HG03159 (cell line): ENCODE measurements at regions not wholly inside any gene's neighbourhood (a gene's known extent, or its start where the extent isn't known, plus 50 kb on each side); places are given as distances from the start of the nearest gene placed in this dataset.
"Not testable (repeated sequence)": the region's sequence is repeated elsewhere in the genome, so short reads cannot be mapped to it uniquely, and the experiment has no call there.

Source experiments
- ATAC-seq: cut with Tn5 transposase; IDR thresholded peaks from one replicate; pipeline ENCODE4 v1.9.1; 2021; ENCODE audit warnings: mild to moderate bottlenecking, moderate library complexity; ENCODE audit not compliant: unreplicated experiment

DNA sequence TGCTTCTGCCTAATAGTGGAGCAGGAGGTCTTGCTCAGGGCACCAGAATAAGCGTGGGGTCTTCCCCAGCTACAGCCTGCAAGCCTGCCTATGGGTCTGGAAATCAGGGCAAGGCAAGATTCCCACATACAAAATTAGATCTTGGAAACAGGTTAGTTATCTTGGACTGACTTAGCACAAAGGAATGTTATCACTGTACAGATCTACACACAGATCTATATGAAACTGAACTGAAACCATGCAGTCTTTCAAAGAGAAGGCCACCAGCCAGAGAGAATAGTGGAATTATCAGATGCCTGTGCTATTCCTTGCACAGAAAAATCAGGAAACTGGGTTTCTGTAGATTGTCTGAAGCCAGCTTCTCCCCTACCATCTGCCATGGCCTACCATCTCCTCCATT lies 585.7 kb downstream of the ACTL7B start:
- no peak for ATAC-seq

DNA sequence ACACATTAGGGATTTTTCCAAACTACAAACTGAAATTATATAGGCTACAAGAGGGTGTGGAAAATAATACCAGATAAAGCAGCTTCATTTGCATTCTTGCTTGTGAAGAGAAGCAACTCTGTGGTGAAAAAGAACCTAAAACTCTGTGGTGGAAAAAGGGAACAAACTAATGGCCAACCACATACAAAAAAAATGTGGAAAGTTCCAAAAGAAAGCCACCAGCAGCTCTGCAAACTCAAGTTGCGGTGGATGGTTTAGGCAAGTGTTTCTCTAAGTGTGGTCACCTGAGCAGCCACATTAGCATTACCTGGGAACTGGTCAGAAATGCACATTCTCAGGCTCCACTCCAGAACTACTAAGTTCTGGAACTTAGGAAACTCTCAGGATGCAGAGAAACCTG lies 586.4 kb downstream of the ACTL7B start:
- ATAC-seq = no peak

DNA sequence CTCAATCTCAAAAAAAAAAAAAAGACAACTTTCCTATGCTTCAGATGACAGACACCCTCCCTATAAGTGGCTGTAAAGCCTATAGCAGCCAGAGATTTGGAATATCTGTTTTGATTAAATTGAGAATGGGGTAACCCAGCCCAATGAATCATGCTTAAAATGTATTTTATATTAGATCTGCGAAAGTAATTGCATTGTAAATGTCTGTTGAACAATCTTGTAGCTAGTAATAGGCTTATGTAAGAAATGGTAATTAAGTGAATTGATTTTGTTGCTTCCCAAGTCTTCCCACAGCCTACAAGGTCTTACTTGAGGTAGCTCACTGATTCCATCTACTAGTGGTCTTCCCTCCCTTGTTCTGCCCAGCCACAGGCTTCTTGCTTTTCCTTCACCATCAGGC lies 590.7 kb downstream of the ACTL7B start:
- no peak for ATAC-seq

DNA sequence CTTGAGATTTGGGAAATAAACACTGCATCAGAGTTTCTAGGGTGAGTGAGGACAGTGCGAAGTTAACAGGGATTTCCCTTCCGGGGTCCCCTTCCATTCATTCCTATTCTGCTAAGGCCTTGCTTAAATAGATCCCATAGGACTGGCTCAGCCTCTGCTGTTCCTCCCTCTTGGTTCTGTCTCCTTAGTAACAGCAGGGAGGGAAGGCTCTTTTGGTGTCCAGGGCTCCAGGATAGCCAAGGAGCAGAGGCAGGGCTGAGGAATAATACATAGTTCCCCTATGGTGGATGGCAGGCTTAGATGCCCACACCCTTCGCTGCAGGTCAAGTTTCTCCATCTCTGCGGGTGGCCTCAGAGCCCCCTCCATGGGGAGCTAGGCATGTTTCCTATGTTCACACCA lies 591.7 kb downstream of the ACTL7B start:
- no peak for ATAC-seq

DNA sequence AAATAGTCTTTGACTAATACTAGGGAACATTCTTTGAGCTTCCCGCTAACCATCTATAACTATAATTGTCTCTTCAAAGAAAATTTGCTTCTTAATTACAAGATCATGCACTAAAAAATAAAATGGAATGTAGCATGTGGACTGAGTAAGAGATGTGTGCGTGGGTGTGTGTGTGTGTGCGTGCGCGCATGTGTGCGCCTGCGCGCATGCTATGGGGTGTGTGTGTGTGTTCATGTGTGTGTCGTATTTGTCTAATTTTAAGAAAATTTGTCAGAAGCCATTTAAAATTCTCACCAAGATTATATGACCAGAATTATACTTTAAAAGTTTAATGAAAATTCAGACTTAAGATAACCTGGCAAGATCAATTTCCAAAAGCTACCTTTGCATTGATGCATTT lies 593.0 kb downstream of the ACTL7B start:
- no peak for ATAC-seq

DNA sequence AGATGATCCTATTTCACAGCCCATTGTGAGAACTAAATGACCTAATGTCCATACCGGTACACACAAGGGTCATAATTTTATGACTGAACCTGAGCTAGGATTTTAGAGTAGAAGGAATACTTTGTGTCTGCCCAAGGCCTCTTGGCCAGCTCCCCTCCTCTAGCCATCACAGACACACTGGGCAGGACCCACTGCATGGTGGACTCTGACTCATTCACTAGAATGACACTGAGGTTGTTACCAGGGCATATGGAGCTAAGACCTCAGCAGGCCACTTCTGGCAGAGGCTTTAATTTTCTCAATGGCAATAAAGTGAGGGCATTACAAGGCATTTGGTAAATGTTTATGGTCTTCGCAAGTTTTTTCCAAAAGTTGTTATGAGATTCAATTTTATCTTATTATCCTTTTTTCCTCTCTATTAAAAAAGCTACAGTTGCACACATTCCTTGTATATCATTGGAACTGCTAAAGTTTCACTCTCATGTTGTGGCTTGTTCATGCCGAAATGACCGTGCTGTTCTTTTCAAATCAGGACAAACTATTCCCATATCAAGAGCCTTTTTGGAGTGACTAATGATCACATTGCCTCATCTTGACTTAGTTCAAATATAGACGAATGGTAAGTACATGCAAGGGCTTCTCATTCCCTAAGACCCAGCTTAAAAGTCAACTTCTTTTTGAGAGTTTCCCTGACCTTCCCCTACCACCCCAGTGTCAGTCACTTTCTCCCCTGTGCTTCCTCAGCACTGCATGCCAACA lies 595.7 kb downstream of the ACTL7B start:
- no peak for ATAC-seq

DNA sequence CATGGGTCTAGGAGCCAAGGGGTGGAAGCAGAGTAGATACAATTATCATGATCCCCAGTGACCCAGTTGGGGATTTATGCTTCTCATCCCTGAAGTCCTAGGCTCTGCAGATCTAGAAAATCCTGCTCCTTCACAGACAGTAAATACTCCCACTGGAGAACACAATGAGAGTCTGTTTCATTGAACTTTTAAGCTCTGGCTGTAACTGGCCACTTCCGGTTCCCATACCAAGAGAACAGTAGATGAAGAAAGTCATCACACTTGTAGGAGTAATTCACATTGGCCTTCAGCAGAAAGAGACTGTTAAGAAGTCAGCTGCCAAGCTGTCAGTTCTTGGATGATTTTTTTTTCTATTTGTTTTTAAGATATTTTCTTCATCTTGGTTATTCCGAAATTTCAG lies 597.1 kb downstream of the ACTL7B start:
- no peak for ATAC-seq

DNA sequence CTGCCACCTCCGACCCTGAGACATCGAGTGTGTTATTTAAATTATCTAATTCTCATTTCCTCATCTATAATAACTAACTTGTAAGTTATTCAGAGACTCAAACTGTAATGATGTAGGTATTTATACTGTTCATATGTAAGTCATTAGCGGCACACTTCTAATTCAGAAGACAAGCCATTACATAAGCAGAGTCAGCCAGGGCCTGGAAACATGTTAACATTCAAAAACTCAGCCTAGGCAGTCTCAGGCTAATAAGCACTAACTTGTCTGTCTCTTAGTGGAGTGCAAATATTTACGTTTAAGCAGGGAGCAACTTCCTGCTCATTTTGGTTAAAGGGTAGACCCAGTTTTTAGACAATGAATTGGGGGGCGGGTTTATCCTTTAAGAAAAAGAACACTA lies 598.4 kb downstream of the ACTL7B start:
- ATAC-seq = no peak

DNA sequence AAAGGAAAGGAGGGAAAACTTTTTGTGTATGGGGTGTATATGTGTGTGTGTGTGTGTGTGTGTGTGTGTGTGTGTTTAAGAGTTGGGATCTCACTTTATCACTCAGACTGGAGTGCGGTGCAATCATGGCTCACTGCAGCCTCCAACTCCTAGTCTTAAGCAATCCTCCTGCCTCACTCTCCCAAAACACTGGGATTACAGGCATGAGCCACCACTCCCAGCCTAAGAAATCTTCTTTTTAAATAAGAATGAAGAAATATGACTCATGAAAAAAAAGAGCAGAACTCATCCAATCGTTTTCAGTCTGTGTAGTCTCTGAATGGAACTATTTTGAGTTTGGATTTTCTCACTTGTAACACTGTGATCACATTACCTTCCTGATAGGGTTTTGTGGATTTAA lies 601.5 kb downstream of the ACTL7B start:
- ATAC-seq = no peak

DNA sequence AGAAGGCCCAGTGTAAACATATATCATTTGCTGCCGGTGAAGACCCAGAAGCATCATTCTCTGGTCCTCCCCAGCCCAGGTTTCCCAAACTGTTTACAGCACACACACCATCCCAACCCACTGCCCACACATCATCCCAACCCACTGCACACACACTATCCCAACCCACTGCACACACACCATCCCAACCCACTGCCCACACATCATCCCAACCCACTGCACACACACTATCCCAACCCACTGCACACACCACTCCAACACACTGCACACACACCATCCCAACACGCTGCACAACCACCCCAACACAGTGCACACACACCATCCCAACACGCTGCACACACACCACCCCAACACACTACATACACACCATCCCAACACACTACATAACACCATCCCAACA lies 608.4 kb downstream of the ACTL7B start:
- not testable (repeated sequence) for ATAC-seq

DNA sequence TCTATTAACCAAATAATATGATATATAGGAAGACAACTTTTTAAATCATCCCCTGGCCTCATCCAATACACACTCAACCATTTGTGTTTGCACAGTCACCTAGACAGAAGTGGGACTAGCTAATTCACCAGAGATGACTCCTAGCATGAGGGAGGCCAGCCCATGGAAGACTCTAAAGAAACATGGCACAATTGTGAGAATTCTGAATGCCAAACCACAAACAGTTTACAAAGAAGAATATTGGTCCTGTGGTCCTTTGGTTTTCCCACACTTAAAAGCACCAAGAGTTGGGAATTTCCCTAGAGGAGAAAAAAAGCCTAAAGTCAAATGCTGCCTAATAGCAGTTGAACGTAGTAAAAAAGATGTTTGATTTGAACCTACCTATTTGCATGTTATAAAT lies 609.9 kb downstream of the ACTL7B start:
- ATAC-seq = no peak

DNA sequence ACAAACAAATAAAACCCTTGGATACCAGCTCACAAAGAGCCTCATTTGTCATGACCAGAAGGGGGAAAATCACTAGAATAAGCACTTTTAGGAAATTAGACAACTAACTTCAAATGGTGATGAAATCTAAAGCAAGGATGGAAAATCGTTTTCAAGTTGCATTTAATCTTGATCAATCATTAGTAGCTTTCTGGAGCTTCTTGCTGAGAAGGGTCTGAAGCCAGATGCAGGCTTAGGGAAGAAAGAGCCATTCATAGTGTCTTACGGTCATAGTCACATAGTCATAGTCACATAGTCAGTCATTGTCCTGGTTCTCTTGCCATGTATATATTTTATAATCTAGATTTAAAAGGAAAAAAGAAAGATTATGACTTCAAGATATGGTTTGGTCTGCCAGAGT lies 610.5 kb downstream of the ACTL7B start:
- ATAC-seq = no peak

DNA sequence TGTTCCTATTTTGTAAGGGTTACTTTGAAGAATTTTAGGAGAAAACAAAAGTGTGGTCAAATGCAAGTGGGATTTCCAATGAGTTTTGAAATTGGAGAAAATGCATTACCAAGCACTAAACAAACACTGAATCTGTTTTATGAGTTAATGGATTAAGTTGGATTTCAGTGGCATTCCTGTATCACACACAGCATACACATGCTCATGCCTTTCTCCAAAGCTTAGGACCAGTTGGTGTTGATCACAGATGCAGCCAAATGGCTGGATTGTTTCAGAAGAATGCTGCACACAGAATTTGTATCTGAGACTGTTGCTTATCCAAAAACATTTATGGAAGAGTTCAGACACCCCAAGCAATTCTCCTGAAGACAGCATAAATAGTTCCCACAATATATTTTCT lies 611.1 kb downstream of the ACTL7B start:
- ATAC-seq = no peak

DNA sequence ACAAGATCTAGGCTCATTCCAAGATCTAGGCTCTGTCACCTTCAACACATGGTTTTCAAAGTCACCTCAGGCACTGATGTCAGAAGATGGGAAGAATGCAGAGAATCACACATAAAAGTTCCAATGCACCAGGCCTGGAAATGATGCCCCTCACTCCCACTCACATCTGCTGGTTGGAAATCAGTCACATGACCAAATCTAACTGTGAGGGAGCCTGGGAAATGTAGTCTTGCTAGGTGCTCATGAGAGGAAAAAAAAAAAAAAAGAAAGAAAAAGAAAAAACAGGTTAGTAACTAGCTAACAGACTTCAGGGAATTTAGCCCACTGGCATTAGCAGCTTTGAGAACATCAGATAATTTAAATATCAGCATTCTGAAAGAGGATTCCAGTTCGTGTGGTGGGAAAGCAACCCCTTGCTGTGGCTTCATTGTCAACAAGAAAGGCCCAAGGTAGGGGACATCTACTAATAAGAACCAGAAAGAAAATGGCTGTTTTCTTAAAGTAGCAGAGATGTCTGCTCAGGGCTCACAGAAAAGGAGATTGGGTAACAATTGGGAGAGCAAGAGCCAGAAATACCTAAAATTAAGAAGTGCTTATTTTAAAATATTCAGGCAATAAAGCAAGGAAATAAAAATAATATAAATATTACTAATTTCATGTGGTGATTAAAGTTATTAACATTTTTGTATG lies 614.3 kb downstream of the ACTL7B start:
- no peak for ATAC-seq

DNA sequence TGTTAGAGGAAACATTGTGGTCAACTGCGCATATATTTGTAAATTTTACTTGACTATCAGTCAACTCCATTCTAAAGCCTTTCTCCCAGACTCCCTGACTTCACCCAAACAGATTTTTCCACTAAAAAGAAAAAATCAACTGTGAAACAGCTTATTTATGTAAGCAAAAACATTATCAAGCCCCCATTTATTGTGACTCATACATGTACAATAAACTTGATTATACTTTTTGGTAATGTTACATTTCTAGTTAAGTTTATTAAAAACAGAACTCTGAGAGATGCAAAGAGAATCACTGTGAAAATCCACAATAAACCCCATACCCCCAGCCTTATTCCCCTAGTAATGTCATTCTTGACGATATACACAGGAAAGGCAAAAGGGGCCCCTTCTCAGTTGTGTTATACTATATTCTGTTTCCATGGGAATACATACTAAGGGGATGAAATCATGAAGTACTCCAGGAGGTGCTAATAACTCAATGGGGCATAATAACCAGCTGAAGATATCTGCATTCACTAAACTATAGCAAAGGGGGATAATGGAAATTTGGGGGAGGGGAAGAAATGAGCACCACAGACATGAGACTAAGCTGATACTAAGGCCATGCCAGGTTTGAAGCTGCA lies 616.0 kb downstream of the ACTL7B start:
- ATAC-seq = no peak

DNA sequence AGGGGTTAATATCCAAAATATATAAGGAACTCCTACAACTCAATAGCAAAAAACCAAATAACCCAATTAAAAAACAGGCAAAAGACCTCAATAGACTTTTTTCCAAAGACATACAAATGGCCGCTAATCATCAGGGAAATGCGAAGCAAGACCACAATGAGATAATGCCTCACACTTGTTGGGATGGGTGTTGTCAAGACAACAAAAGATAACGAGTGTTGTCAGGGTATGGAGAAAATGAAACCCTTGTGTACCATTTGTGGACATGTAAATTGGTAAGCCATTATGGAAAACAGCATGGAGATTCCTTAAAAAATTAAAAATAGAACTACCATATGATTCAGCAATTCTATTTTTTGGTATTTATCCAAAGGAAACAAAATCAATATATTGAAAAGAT lies 620.2 kb downstream of the ACTL7B start:
- no peak for ATAC-seq

DNA sequence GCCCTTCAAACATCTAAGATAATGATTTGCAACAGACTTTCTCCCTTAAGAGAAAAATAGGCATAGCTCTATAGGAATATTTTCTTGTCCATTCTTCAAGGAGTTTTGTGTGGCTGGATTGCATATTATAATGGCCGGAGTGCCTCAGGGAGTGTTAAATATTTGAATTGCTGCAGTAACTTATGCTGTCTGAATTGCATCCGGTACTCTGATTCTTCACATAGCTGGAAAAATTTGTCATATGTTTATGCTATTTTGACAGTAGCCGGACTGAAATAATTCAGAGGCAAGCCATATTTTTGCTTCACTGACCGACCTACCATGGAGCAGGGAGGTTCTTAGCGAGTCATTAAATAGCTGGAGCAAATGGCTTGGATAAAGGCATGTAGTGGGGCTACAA lies 621.0 kb downstream of the ACTL7B start:
- ATAC-seq = no peak

DNA sequence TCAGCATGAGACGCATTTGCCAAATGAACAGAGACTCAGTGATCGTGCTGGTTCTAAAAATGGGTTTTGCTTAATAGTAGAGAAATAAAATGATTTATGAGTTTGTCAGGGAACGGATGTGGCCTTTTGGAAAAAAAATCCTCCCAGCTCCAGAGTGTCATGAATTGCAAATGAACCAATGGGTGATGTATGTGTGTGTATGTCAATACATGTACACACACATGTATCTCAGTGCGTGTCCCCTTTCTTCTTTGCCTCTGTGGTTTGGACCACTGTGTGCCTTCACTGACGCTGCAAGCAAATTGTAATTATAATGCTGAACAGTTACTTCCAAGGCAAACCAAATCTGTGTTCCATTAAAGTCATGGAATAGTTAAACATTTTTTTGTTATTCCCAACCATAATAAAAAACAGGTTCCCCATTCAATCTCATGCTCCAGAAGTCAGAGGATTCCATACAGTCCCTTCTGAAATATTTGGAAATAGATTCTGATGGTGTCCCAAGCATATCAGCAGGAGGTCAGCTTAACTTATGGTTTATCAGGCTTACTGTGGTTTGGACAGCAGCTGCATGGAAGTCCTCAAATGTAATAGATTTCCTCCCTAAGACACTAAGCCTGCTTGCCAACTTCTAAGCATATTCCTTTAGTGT lies 630.5 kb downstream of the ACTL7B start:
- no peak for ATAC-seq

DNA sequence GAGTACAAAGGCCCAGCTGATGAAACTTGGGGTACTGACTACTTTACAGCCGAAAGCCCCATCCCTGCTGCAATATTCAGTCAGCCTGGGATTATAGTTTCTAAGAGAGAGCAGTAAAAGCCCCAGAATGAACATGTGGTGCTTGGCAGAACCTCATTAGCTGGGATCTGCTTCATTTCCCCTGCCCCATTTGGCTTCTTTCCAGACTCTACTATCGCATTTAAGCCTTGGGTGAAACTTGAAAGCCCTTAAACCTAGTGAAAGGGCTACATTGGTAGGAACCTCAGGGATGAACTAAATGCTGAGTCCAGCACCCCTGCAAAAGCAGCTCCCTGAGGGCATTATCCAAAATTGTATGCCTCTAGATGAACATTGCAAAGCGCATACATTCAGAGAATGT lies 631.1 kb downstream of the ACTL7B start:
- no peak for ATAC-seq

DNA sequence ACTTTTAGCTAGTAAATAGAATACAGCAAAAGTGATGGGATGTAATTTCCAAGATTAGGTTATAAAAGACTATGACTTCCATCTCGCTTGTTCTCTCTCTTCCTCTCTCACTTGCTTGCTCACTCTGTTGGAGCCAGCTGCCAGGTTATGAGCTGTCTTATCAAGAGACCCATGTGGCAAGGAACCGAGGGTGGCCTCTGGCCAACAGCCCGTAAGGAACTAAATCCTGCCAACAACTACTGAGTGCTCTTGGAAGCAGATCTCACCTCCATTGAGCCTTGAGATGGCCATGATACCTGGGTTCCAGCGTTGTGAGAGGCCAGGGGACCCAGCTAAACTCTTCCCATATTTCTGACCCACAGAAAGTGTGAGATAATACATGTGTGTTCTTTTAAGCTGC lies 636.1 kb downstream of the ACTL7B start:
- ATAC-seq = no peak

DNA sequence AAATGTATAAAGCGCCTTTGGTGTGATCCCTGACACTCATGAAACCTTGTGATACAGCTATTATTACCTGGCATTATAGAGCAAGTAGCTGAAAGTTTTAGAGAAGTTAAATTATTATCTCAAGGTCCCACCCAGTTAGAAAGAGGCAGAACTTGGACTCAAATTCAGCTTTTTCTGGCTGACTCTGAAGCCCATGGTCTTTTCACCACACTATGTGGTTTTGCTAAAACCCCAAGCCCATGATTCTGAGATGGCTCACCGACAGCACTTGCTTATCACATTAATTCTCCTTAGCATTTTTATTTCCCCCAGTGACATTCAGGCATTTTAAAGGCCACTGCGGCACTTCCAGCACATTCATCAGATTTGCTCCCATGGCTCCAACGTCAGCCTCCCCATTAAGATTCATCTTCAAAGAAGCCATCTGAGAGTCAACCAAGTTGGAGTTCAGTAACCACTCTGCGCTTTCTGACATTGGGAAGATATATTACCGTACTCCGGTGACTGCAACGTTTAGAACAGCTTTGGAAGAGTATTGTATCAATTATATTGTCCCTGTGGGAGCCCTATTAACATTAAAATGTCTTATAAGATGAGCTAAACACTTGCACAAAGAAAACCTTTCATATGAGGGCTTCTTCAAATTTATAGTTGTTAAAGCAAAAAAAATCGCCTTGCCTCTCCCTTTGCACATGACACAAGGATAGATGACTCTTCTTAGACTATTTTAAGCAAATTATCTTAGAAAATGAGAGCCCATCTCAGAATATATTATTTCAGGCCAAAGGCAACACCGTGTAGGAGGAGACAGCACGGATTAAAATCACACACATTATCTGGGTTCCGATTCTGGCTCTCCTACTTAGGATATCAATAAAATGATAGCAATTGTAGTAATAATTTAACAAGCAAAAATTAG lies 638.1 kb downstream of the ACTL7B start:
- ATAC-seq = no peak
